Endothelial cell of umbilical vein (primary cell): ENCODE measurements at regions not wholly inside any gene's neighbourhood (a gene's known extent, or its start where the extent isn't known, plus 50 kb on each side); places are given as distances from the start of the nearest gene placed in this dataset.

ENCODE experiments used
- BruUV-seq: library from RNA; stranded (reverse); fragments of 400-500 nt; replicated peaks from 2 replicates; lab custom pipeline; 2021; lab: Mats Ljungman, UMichigan
- CTCF ChIA-PET: fragments of 300-600, 350-600 bp; sonication (Branson Sonifier 250); formaldehyde crosslinking; loops from one replicate; lab custom pipeline; 2021; ENCODE audit warnings: antibody characterized with exemption, inconsistent platforms; lab: Charles Lee
- POLR2A ChIA-PET: fragments of 300-600, 350-600 bp; sonication (Branson Sonifier 250); formaldehyde crosslinking; loops from one replicate; lab custom pipeline; 2021; ENCODE audit warnings: antibody characterized with exemption, inconsistent platforms; lab: Charles Lee
- DNase-seq: peaks from one replicate; pipeline ENCODE4 v3.0.0-alpha.2; 2011; ENCODE audit warnings: low read depth, low spot score
- FAIRE-seq: peaks from 2 replicates; lab custom pipeline; 2011; peaks lifted over from hg19 to GRCh38; lab: Jason Lieb, UNC
- H2AFZ ChIP-seq: 2 replicates; pipeline ENCODE4 v1.6.0; 2012; ENCODE audit warnings: low read depth, low read length, control low read depth, inconsistent platforms
- H3K27ac ChIP-seq: 2 replicates; pipeline ENCODE4 v1.5.1; 2011; ENCODE audit warnings: low read depth, mild to moderate bottlenecking, control low read depth, low read length, moderate library complexity; ENCODE audit not compliant: insufficient read depth
- H3K27me3 ChIP-seq, 2 experiments: 2 replicates each; pipeline versions ENCODE4 v1.6.0 to v1.6.1; 2011; ENCODE audit warnings: low read length in 2 of 2, mixed read lengths in 1 of 2; ENCODE audit not compliant: control insufficient read depth in 2 of 2, insufficient read depth in 2 of 2
- H3K36me3 ChIP-seq, 2 experiments: 2 replicates in 1 of 2; 3 replicates in 1 of 2; pipeline ENCODE4 v1.5.1; 2011; ENCODE audit warnings: low read length in 2 of 2, mild to moderate bottlenecking in 1 of 2, moderate library complexity in 1 of 2; ENCODE audit not compliant: control insufficient read depth in 2 of 2, insufficient read depth in 2 of 2; ENCODE audit errors: extremely low read depth in 1 of 2
- H3K4me1 ChIP-seq: 3 replicates; pipeline ENCODE4 v1.5.1; 2011; ENCODE audit warnings: mild to moderate bottlenecking, low read length; ENCODE audit not compliant: control insufficient read depth, insufficient read depth; ENCODE audit errors: extremely low read depth
- H3K4me2 ChIP-seq: 2 replicates; pipeline ENCODE4 v1.6.1; 2011; ENCODE audit warnings: low read length, control low read depth, mixed read lengths; ENCODE audit not compliant: insufficient read depth
- H3K4me3 ChIP-seq, 3 experiments: fragments of 200-600 bp in 1 of 3; sonication (generic), shearing (Covaris generic) in 1 of 3; replicated peaks in 1 of 3; 2 replicates each; pipeline ENCODE4 v1.5.1; 2011 to 2016; ENCODE audit warnings: control low read depth in 3 of 3, low read length in 3 of 3, mild to moderate bottlenecking in 2 of 3, inconsistent platforms in 1 of 3, low read depth in 1 of 3, moderate library complexity in 1 of 3; ENCODE audit not compliant: insufficient read depth in 1 of 3
- H3K79me2 ChIP-seq: 2 replicates; pipeline ENCODE4 v1.6.0; 2012; ENCODE audit warnings: low read length, inconsistent platforms; ENCODE audit not compliant: control insufficient read depth, insufficient read depth
- H3K9ac ChIP-seq: replicated peaks from 2 replicates; pipeline ENCODE3; 2011; ENCODE audit warnings: low read length, control low read depth; ENCODE audit not compliant: insufficient read depth; ENCODE audit errors: extremely low read depth
- H3K9me1 ChIP-seq: replicated peaks from 3 replicates; pipeline ENCODE4 v1.6.0; 2011; ENCODE audit warnings: mild to moderate bottlenecking, low read length; ENCODE audit not compliant: control insufficient read depth, insufficient read depth; ENCODE audit errors: extremely low read depth
- H3K9me3 ChIP-seq: replicated peaks from 2 replicates; pipeline ENCODE4 v1.5.1; 2012; ENCODE audit warnings: low read length, inconsistent platforms; ENCODE audit not compliant: control insufficient read depth, insufficient read depth
- H4K20me1 ChIP-seq: replicated peaks from 2 replicates; pipeline ENCODE3; 2011; ENCODE audit warnings: mild to moderate bottlenecking, low read length; ENCODE audit not compliant: control insufficient read depth, insufficient read depth; ENCODE audit errors: extremely low read depth
- CTCF ChIP-seq, 2 donors: IDR thresholded peaks; 1 replicate in 1 of 2; 2 replicates in 1 of 2; pipeline ENCODE4 v1.5.1; 2011; ENCODE audit warnings: low read length in 2 of 2, mild to moderate bottlenecking in 2 of 2, moderate library complexity in 2 of 2, control low read depth in 1 of 2, inconsistent platforms in 1 of 2, low read depth in 1 of 2; ENCODE audit not compliant: insufficient read depth in 1 of 2; ENCODE audit errors: extremely low read depth in 1 of 2
- EZH2 ChIP-seq: IDR thresholded peaks from 2 replicates; pipeline ENCODE4 v1.6.1; 2012; ENCODE audit warnings: borderline replicate concordance, low read depth, mild to moderate bottlenecking, moderate library complexity, low read length, inconsistent platforms; ENCODE audit not compliant: severe bottlenecking
- FOS ChIP-seq: IDR thresholded peaks from 2 replicates; pipeline ENCODE4 v1.6.1; 2011; ENCODE audit warnings: mild to moderate bottlenecking, low read length, moderate library complexity, borderline replicate concordance; ENCODE audit not compliant: insufficient read depth
- GATA2 ChIP-seq: IDR thresholded peaks from 2 replicates; pipeline ENCODE4 v1.7.0; 2011; ENCODE audit warnings: low read depth, mild to moderate bottlenecking, moderate library complexity, mixed read lengths, low read length; ENCODE audit not compliant: insufficient read length, insufficient read depth
- JUN ChIP-seq: IDR thresholded peaks from 2 replicates; pipeline ENCODE4 v1.6.1; 2011; ENCODE audit warnings: borderline replicate concordance, low read depth; ENCODE audit not compliant: insufficient read length, insufficient read depth
- MYC ChIP-seq: IDR thresholded peaks from one replicate; pipeline ENCODE4 v1.6.1; 2011; ENCODE audit warnings: mild to moderate bottlenecking, low read depth, low read length
- POLR2A ChIP-seq: IDR thresholded peaks from 2 replicates; pipeline ENCODE4 v1.6.1; 2012; ENCODE audit warnings: low read depth, mild to moderate bottlenecking, control low read depth, low read length
- POLR2AphosphoS5 ChIP-seq: IDR thresholded peaks from 2 replicates; pipeline ENCODE4 v1.6.1; 2012; ENCODE audit warnings: low read depth, mild to moderate bottlenecking, control low read depth, low read length, moderate library complexity; ENCODE audit not compliant: insufficient read depth
- dilution Hi-C: fragments of 300-500 bp; cut with MboI; formaldehyde crosslinking; loops from one replicate; pipeline ENCODE4 v1.15.0; 2019; ENCODE audit warnings: low sequenced_read_pairs; ENCODE audit not compliant: extremely low pct_ligation_motif_present
- intact Hi-C: fragments of 100-400 bp; cut with micrococcal nuclease; formaldehyde crosslinking; loops from one replicate; pipeline ENCODE4 v1.10.0; 2022
- TF ChIP-seq, protein P1 (sequence below): IDR thresholded peaks from 2 replicates; pipeline ENCODE4 v1.6.1; 2011; ENCODE audit not compliant: insufficient read depth, insufficient read length

- FAIRE-seq, result no peak
- CTCF ChIA-PET, result no interaction called here
Observed at GRCh38 chr11:70785372-70785771, 387.0 kb downstream of the CTTN start.

More at GRCh38 chr11:70785372-70785771, 387.0 kb downstream of the CTTN start:
- intact Hi-C loops (no loop called here), dilution Hi-C loops (no loop called here)
- Histone ChIP-seq H3K9me3 (no peaks in the 10 kb centered on the region), H3K4me2 (no peak overlapping the region), H3K79me2 (no peaks in the 10 kb centered on the region), H3K9me1 (no peaks in the 10 kb centered on the region), H2AFZ (no peak overlapping the region), H3K27ac (no peak overlapping the region), H4K20me1 (no peaks in the 10 kb centered on the region), H3K36me3 (no peaks in the 10 kb centered on the region), H3K4me3 (no peak overlapping the region), H3K27me3 (no peaks in the 10 kb centered on the region), H3K9ac (no peak overlapping the region), H3K4me1 (peaks cover 11% of the 10 kb centered on the region)
- DNase-seq, result no peak
- POLR2A ChIA-PET, result no interaction called here
- TF ChIP-seq, protein P1, sequence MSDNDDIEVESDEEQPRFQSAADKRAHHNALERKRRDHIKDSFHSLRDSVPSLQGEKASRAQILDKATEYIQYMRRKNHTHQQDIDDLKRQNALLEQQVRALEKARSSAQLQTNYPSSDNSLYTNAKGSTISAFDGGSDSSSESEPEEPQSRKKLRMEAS, result no peak
- TF ChIP-seq MYC (no peak), EZH2 (no peak), CTCF (IDR thresholded peaks at IDR 0.05; ENCODE audit: extremely low read depth in 1 of 2, insufficient read depth in 1 of 2, low read depth in 1 of 2, low read length in 2 of 2) (no peak), GATA2 (no peak), FOS (no peak), POLR2A (no peak), POLR2AphosphoS5 (no peak), JUN (no peak)
- BruUV-seq, result no TSS peak
